OCI-LY1 (cell line): ENCODE measurements at regions not wholly inside any gene's neighbourhood (a gene's known extent, or its start where the extent isn't known, plus 50 kb on each side); places are given as distances from the start of the nearest gene placed in this dataset.

Source experiments
- H2AFZ ChIP-seq: fragments of 200-600 bp; sonication (generic), shearing (Covaris generic); 2 replicates; pipeline ENCODE4 v1.6.0; 2014; ENCODE audit warnings: antibody characterized with exemption, mild to moderate bottlenecking, low read length
- H3F3A ChIP-seq: fragments of 200-600 bp; sonication (generic), shearing (Covaris generic); 2 replicates; pipeline ENCODE4 v1.6.0; 2014; ENCODE audit warnings: mild to moderate bottlenecking, antibody characterized with exemption, low read length, moderate library complexity; ENCODE audit not compliant: insufficient read depth
- H3K27ac ChIP-seq: fragments of 200-600 bp; sonication (generic); 2 replicates; pipeline ENCODE4 v1.5.1; 2014; ENCODE audit warnings: low read length, mixed run types, mild to moderate bottlenecking, low read depth; ENCODE audit not compliant: poor library complexity, severe bottlenecking
- H3K27me3 ChIP-seq: fragments of 200-600 bp; sonication (generic); 2 replicates; pipeline ENCODE4 v1.6.0; 2014; ENCODE audit warnings: antibody characterized with exemption, mild to moderate bottlenecking, low read length, moderate library complexity; ENCODE audit not compliant: insufficient read depth
- H3K36me3 ChIP-seq: fragments of 200-600 bp; sonication (generic); 2 replicates; pipeline ENCODE4 v1.6.1; 2014; ENCODE audit warnings: mild to moderate bottlenecking, antibody characterized with exemption, low read length, moderate library complexity, mixed read lengths; ENCODE audit not compliant: insufficient read depth
- H3K4me1 ChIP-seq: fragments of 200-600 bp; sonication (generic); 2 replicates; pipeline ENCODE4 v1.5.1; 2014; ENCODE audit warnings: mild to moderate bottlenecking, low read length, moderate library complexity; ENCODE audit not compliant: insufficient read depth, severe bottlenecking
- H3K4me2 ChIP-seq: fragments of 200-600 bp; sonication (generic), shearing (Covaris generic); 2 replicates; pipeline ENCODE4 v1.6.1; 2014; ENCODE audit warnings: low read length
- H3K4me3 ChIP-seq: fragments of 200-600 bp; sonication (generic); 2 replicates; pipeline ENCODE4 v1.5.1; 2014; ENCODE audit warnings: low read length, low read depth, mild to moderate bottlenecking, mixed read lengths; ENCODE audit not compliant: poor library complexity, severe bottlenecking
- H3K79me2 ChIP-seq: fragments of 200-600 bp; shearing (Covaris generic); 2 replicates; pipeline ENCODE4 v1.6.1; 2016; ENCODE audit warnings: mixed run types, low read length, mixed read lengths; ENCODE audit not compliant: insufficient read depth
- H3K9ac ChIP-seq: fragments of 200-600 bp; sonication (generic), shearing (Covaris generic); 2 replicates; pipeline ENCODE4 v1.6.1; 2014; ENCODE audit warnings: mild to moderate bottlenecking, low read length, mixed read lengths
- H3K9me2 ChIP-seq: fragments of 200-600 bp; sonication (generic), shearing (Covaris generic); 2 replicates; pipeline ENCODE4 v1.6.1; 2014; ENCODE audit warnings: low read depth, mild to moderate bottlenecking, low read length, mixed read lengths
- H3K9me3 ChIP-seq: fragments of 200-600 bp; shearing (Covaris generic); 2 replicates; pipeline ENCODE4 v1.6.1; 2014; ENCODE audit warnings: low read length, mixed read lengths
- H4K20me1 ChIP-seq: fragments of 200-600 bp; sonication (generic), shearing (Covaris generic); 2 replicates; pipeline ENCODE4 v1.6.0; 2016; ENCODE audit warnings: mild to moderate bottlenecking, low read length; ENCODE audit not compliant: insufficient read depth
- CTCF ChIP-seq: fragments of 200-600 bp; sonication (generic), shearing (Covaris generic); IDR thresholded peaks from 2 replicates; pipeline ENCODE4 v1.5.1; 2017; ENCODE audit warnings: mild to moderate bottlenecking, antibody characterized with exemption, low read length, moderate library complexity, mixed read lengths
- EZH2 ChIP-seq: fragments of 200-600 bp; sonication (generic), shearing (Covaris generic); IDR thresholded peaks from 2 replicates; pipeline ENCODE4 v1.8.0; 2017; ENCODE audit warnings: borderline replicate concordance, mixed run types, mild to moderate bottlenecking, antibody characterized with exemption, low read length, moderate library complexity, mixed read lengths

- H3K27me3 ChIP-seq, result no peaks in the 10 kb centered on the region
- H3K9me3 ChIP-seq, result no peaks in the 10 kb centered on the region
- no peaks in the 10 kb centered on the region for H3F3A ChIP-seq
- H4K20me1 ChIP-seq, result no peaks in the 10 kb centered on the region
- no peak overlapping the region for H2AFZ ChIP-seq
- H3K9ac ChIP-seq, result no peak overlapping the region
- H3K9me2 ChIP-seq, result no peaks in the 10 kb centered on the region
- TF ChIP-seq EZH2, result no peak
- no peak for TF ChIP-seq CTCF
- H3K4me3 ChIP-seq, result no peak overlapping the region
- H3K4me1 ChIP-seq, result no peaks in the 10 kb centered on the region
- no peak overlapping the region for H3K27ac ChIP-seq
- no peak overlapping the region for H3K4me2 ChIP-seq
- no peaks in the 10 kb centered on the region for H3K36me3 ChIP-seq
- H3K79me2 ChIP-seq, result no peaks in the 10 kb centered on the region
Observed at GRCh38 chr20:52631469-52631868, 340.7 kb upstream of the TSHZ2 start.

GRCh38 chr20:52630138-52630537 is 342.0 kb upstream of the TSHZ2 start:
- H3K9ac ChIP-seq, result no peak overlapping the region
- no peaks in the 10 kb centered on the region for H3F3A ChIP-seq
- no peak overlapping the region for H3K27ac ChIP-seq
- no peaks in the 10 kb centered on the region for H3K9me2 ChIP-seq
- H3K27me3 ChIP-seq, result no peaks in the 10 kb centered on the region
- no peaks in the 10 kb centered on the region for H3K79me2 ChIP-seq
- no peaks in the 10 kb centered on the region for H3K4me1 ChIP-seq
- no peaks in the 10 kb centered on the region for H3K9me3 ChIP-seq
- H3K36me3 ChIP-seq, result no peaks in the 10 kb centered on the region
- TF ChIP-seq CTCF, result no peak
- TF ChIP-seq EZH2, result no peak
- H3K4me3 ChIP-seq, result no peak overlapping the region
- no peak overlapping the region for H2AFZ ChIP-seq
- H3K4me2 ChIP-seq, result no peak overlapping the region
- no peaks in the 10 kb centered on the region for H4K20me1 ChIP-seq

GRCh38 chr20:52624281-52624680 is 347.9 kb upstream of the TSHZ2 start:
- H3K9me3 ChIP-seq, result no peaks in the 10 kb centered on the region
- H4K20me1 ChIP-seq, result no peaks in the 10 kb centered on the region
- H3K9me2 ChIP-seq, result no peaks in the 10 kb centered on the region
- H3F3A ChIP-seq, result no peaks in the 10 kb centered on the region
- H3K79me2 ChIP-seq, result no peaks in the 10 kb centered on the region
- H3K4me2 ChIP-seq, result no peak overlapping the region
- no peak overlapping the region for H2AFZ ChIP-seq
- H3K27ac ChIP-seq, result no peak overlapping the region
- no peak for TF ChIP-seq EZH2
- no peak for TF ChIP-seq CTCF
- no peaks in the 10 kb centered on the region for H3K4me1 ChIP-seq
- H3K9ac ChIP-seq, result no peak overlapping the region
- H3K4me3 ChIP-seq, result no peak overlapping the region
- H3K27me3 ChIP-seq, result no peaks in the 10 kb centered on the region
- no peaks in the 10 kb centered on the region for H3K36me3 ChIP-seq
